Esophagus muscularis mucosa (tissue), 4 donors: ENCODE measurements at regions not wholly inside any gene's neighbourhood (a gene's known extent, or its start where the extent isn't known, plus 50 kb on each side); places are given as distances from the start of the nearest gene placed in this dataset.

ENCODE experiments used
- CTCF ChIP-seq, 3 experiments: fragments of 200-600 bp in 2 of 3; fragments of 450-650 bp in 1 of 3; sonication (generic) in 2 of 3; IDR thresholded peaks; one replicate each; pipeline ENCODE4 v1.5.1; 2017 to 2019; ENCODE audit warnings: antibody characterized with exemption in 3 of 3, mild to moderate bottlenecking in 2 of 3, moderate library complexity in 1 of 3
- EP300 ChIP-seq: sonication (generic); formaldehyde crosslinking; IDR thresholded peaks from one replicate; pipeline ENCODE4 v1.6.1; 2017; ENCODE audit warnings: antibody characterized with exemption
- POLR2A ChIP-seq: fragments of 450-650 bp; IDR thresholded peaks from one replicate; pipeline ENCODE4 v1.6.1; 2017; ENCODE audit warnings: antibody characterized with exemption, moderate library complexity, mild to moderate bottlenecking, low read depth

- TF ChIP-seq POLR2A (no peak), CTCF (IDR thresholded peaks at IDR 0.05) (no peak), EP300 (no peak)
Observed at GRCh38 chrX:39854772-39855747, 242.7 kb downstream of the BCOR start.
